ENCODE measurements at regions not wholly inside any gene's neighbourhood (a gene's known extent, or its start where the extent isn't known, plus 50 kb on each side); places are given as distances from the start of the nearest gene placed in this dataset.

- peak; percentile 20 for DNase-seq (ENCODE audit: low read depth)
These were observed 644.7 kb upstream of the KLF12 start for GRCh38 chr13:74778946-74779345.

DNA sequence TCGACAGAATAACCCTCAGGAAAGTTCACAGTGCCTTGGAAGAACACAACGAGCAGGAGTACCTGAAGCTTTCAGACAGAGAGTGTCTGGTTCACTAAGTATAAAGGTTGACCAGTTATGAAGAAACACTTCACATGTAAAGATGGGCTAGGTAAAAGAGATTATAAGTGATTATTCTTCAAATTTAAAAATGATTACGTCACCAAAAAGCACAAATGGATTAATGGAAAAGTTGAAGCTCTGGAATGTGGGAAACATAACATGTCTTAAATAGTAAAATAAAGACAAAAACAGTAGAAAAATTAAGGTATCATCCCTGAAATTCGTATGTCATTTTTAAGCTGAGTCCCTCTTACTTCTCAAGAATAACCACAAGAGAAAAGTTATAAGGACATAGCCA, 643.9 kb upstream of the KLF12 start:
- DNase-seq (ENCODE audit: low read depth) = no peak

DNA sequence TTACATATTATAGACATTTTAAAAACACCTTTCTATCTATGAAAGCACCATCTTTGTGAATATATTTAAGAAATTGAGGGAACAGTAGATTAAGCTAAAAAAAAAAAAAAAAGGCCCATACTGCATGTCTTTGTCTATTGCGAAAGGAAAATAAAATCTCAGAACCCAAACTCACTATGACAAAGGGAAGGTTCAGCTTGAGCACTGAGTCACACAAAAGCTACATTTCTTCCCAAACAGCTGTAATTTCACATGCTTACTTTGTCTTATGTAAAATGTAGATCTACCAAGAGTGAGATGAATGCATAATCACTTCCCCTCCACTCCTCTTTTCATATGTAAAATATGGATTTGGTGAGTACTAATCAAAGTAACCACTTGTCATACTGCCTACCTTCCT, 640.1 kb upstream of the KLF12 start:
- DNase-seq (ENCODE audit: low read depth) = peak; percentile 69

DNA sequence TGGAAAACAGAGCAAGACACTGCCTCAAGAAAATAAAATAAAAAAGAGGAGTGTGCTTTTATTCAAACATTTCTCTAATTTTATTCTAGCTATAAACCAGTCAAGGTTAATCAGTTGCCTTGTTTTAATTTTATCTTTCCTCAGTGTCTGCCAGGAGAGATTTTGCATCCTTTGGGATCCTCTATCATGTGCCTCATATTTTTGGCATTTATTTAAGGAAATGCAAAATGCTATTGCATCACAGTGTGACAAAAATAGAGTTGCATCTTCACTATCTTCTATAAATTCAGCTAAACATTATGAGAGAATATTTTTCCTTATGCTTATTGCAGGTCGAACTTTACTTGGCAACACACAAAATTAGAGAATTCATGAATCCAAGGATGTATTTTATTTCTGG, 639.0 kb upstream of the KLF12 start:
- DNase-seq (ENCODE audit: low read depth) = peak; percentile 21

DNA sequence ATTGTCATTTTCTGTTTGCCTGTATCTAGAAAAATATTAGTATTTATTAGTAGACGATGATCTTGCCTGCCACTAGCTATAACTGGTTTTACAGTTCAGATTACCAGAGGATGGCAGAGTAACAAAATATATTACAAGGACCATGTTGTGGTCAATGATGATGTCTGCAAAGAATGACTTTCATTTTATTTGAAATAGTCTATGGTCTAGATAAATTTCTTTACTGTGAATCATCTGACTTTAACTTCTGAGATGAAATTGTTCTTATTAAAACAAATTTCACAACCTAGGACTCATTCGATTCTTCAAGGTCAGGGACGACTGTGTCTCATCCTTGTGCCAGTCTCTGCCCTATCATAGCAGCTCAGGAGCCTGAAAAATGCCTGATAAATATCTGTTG, 637.8 kb upstream of the KLF12 start:
- DNase-seq (ENCODE audit: low read depth) = peak; percentile 86

DNA sequence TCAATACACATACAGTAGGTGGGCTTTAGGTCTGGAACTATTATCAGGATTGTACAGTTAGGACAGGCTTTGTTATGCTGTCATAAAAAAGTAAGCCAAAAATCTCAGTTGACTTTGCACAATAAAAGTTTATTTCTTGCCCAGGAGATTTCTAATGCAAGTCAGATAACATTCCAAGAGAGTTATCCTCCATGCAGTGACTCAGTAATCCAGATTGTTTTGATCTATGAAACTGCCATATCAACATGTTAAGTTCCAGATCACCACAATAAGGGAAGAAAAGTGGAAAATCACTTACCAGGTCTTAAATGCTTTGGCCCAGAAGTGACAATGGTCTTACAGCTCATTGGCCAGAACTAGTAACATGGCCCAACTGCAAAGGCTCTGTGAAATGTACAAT, 636.2 kb upstream of the KLF12 start:
- peak; percentile 95 for DNase-seq (ENCODE audit: low read depth)

GRCh38 chr13:74769333-74769732, 635.1 kb upstream of the KLF12 start:
- DNase-seq (ENCODE audit: low read depth) = no peak

GRCh38 chr13:74768521-74769085, 634.4 kb upstream of the KLF12 start:
- peak; percentile 9 for DNase-seq (ENCODE audit: low read depth)

- DNase-seq (ENCODE audit: low read depth) = peak; percentile 82
These were observed 632.8 kb upstream of the KLF12 start for GRCh38 chr13:74767050-74767449.

DNA sequence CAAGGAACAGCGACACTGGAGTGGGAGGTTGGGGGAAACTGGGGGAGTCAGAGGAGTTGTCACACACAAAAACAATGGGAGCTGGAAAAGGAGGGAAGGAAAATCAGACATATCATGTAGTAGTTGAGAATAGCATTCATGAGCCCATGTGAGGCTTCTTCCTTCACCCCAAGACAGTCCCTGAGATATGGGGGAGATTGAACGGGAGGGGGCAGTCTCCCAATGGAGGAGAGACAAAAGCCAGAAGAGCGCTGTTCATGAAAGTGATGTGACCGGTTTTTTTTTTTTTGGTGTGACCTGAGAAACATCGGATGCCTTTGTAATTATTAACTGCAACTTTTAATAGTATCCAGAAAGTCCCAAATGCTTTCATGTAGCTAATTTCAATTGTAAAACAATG, 631.8 kb upstream of the KLF12 start:
- DNase-seq (ENCODE audit: low read depth) = no peak

DNA sequence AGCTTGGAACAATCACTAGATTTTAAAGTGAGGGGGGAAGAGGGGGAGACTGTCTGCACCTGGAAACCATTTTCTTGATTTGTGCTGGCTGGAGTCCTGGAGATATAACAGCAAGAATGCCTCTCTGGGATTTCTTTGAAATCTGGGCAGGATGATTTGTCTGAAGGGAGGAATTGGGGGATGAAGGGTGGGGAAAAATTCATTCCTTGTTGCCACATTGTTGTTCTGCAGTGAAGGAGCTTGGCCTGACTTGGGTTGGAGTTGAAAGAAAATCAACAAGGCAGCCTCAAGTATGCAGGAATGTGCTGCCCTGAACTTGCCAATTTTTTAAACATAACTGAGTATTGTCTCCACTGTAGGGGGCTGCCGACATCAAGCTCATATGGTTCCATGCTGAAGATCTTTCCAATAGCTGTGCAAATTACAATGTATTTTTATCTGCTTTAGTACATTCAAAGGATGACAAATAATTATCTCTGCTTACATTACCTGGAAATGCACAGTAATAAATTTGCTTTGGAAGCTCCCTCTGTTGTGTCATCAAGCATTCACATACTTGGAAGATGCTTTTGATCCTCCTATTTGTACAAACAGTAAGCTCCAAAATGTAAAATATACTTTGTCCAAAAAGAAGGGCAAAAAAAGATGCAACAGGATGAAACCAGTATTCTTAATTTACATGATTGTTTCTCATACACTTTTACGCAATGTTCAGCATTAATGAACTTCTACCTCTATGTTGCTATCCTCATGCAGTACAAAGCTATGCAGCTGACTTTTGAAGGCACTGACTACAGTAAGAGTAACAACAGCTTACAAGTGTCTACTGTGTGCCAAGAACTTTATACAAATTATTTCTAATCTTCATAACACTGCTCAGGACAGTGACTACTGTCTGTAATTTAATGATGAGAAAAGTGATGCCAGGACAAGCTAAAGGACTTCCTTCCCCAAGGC, 627.9 kb upstream of the KLF12 start:
- DNase-seq (ENCODE audit: low read depth) = peak; percentile 90

DNA sequence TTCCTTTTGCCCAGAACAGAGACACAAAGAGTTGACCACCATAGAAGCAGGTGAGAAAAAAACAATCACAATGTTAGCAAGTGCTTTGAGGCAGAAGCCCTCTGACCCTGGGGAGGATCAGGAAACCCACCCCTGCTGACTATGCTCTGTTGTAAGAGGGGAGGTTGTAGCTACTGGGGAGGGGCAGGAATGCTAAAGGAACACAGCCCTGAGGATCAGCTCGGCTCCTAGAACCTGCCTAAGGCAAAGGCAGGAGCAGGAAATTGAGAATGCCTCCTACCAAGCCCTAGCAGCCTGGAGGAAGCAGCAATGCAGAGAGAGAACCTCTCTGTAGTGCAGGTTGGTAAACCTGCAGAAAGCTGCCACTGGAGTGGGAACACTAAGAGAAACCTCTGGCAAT, 624.0 kb upstream of the KLF12 start:
- DNase-seq (ENCODE audit: low read depth) = no peak

- DNase-seq (ENCODE audit: low read depth) = no peak
These were observed 620.9 kb upstream of the KLF12 start for GRCh38 chr13:74755065-74755464.

- DNase-seq (ENCODE audit: low read depth) = no peak
These were observed 617.5 kb upstream of the KLF12 start for GRCh38 chr13:74751739-74752138.

- no peak for DNase-seq (ENCODE audit: low read depth)
These were observed 613.2 kb upstream of the KLF12 start for GRCh38 chr13:74747186-74747955.

DNA sequence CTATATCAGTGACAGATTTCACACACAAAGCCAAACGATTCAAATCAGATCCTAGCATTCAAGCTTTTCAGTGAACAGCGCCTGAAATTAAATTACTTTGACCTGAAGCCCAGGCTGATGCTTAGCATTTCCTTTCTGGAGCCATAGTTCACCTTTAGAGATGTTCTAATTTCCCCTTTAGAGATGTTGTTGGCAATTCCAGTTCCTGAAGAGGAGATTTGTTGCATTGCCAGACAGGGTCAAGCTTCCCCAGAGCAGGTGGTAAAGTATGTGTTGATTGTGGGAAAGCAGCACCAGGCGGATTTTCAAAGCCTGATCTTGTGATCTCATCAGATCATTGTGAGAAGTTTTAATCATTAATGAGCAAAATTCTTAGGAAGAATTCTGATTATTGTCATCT, 609.8 kb upstream of the KLF12 start:
- no peak for DNase-seq (ENCODE audit: low read depth)

- DNase-seq (ENCODE audit: low read depth) = no peak
These were observed 607.5 kb upstream of the KLF12 start for GRCh38 chr13:74741732-74742131.

DNA sequence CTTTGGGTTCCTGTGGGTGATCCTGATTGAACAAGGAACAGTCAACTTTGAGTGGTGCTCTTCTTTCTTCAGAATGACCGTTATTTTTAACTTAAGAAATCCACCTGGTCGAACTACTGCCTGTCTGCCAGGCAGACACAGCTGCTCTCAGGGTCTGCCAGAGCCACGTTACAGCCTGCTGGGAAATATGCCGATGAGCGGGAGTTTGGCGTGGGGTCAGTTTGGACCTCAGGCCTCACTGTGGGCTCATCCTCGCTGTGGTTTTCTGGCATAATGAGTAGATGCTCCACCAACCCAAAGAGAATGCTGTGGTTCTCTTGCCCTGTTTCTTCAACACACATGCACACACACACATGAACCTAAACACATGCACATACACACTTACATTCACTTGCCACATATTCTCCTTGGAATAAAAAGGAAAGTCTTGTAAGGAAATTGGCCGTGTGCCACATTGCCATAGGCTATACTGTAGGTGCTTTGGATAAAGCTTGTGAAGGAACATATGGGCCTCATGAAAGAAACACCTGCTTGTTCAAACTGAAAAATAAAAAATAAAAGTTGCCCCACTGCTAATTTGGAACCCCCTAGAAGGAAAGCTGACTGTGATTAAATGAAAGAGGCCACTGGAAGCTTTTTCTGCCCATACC, 598.7 kb upstream of the KLF12 start:
- DNase-seq (ENCODE audit: low read depth) = no peak

DNA sequence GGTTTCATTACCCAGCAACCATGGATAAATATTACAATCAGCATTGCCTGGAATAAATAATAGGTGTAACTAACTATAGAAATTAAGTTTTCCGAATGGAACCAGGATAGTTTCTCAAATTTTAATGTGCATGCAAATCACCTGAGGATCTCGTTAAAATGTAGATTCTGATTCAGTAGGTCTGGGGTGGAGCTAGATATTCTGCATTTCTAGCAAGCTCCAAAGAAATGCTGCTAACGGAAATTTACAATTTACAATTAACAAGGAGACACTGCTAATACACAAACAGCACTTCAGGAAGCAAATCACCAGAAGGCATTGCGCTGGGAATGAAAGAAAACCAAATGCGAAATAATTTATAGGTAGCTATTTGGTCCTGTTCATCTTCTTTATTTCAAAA, 597.5 kb upstream of the KLF12 start:
- no peak for DNase-seq (ENCODE audit: low read depth)

DNA sequence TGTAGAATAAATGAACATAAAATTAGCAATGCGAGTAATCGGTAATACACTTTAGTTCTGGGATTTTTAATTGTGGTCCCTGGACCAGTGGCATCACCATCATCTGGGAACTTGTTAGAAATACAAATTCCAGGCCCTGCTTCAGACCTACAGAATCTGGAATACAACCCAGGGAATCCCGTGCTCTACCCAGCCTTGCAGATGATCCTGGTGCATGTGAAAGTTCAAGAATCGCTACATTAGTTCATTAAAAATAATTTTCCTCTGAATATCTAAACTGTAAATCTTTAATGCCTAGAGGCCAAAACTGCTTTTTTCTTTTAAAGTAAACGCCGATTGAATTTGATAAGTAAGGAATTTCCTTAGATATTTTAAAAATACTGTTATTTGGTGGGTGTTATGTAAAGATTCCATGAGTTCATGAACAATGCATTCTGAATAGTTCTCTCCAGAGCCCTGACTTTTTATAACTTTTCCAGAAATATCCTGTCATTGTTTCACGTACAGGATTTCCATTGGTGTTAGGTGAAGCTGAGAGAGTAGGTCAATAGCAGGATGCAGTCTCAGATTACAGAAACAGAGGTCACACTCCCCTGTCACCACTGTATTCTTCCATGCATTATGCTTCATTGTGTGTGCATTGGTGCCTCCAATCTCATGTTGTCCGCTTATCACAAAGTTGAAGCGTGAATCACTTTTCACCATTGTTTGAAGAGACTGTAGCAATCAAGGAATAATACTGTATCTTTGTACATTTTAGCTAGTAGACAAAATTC, 596.5 kb upstream of the KLF12 start:
- DNase-seq (ENCODE audit: low read depth) = no peak

- no peak for DNase-seq (ENCODE audit: low read depth)
These were observed 592.0 kb upstream of the KLF12 start for GRCh38 chr13:74726206-74726605.
